ENCODE measurements at regions not wholly inside any gene's neighbourhood (a gene's known extent, or its start where the extent isn't known, plus 50 kb on each side); places are given as distances from the start of the nearest gene placed in this dataset.
"Not testable (repeated sequence)": the region's sequence is repeated elsewhere in the genome, so short reads cannot be mapped to it uniquely, and the experiment has no call there.

GRCh38 chr2:111552625-111553024, 331.4 kb downstream of the ANAPC1 start:
- not testable (repeated sequence) for TF ChIP-seq POLR2AphosphoS5, EP300, CTCF, POLR2A (IDR thresholded peaks at IDR 0.05)

All from stomach (tissue), 4 donors.